K562 (cell line): ENCODE measurements at regions not wholly inside any gene's neighbourhood (a gene's known extent, or its start where the extent isn't known, plus 50 kb on each side); places are given as distances from the start of the nearest gene placed in this dataset.

Experiments used
- ATF7 ChIP-seq: fragments of 450-650 bp; IDR thresholded peaks from 2 replicates; pipeline ENCODE4 v1.7.1; 2014; ENCODE audit warnings: mild to moderate bottlenecking, moderate library complexity
- C11orf30 ChIP-seq: fragments of 450-650 bp; IDR thresholded peaks from 2 replicates; pipeline ENCODE4 v1.6.1; 2016; ENCODE audit warnings: low read depth, mild to moderate bottlenecking
- CUX1 ChIP-seq: fragments of 200-800 bp; sonication (Bioruptor generic); IDR thresholded peaks from 2 replicates; pipeline ENCODE4 v1.6.1; 2016; ENCODE audit warnings: missing genetic modification characterization, missing compliant biosample characterization
- KAT7 ChIP-seq: sonication (generic); formaldehyde crosslinking; IDR thresholded peaks from 2 replicates; pipeline ENCODE4 v1.8.0; 2022; ENCODE audit warnings: missing genetic modification reagents, mild to moderate bottlenecking, borderline replicate concordance
- NCOA1 ChIP-seq: fragments of 450-650 bp; IDR thresholded peaks from 2 replicates; pipeline ENCODE4 v1.6.1; 2016; ENCODE audit warnings: low read depth
- NFE2 ChIP-seq: IDR thresholded peaks from 2 replicates; pipeline ENCODE4 v1.6.1; 2014; ENCODE audit warnings: antibody characterized with exemption, low read depth
- RBFOX2 ChIP-seq: fragments of 200-400 bp; formaldehyde crosslinking; IDR thresholded peaks from 2 replicates; pipeline ENCODE4 v1.6.1; 2017; ENCODE audit warnings: low read depth, mild to moderate bottlenecking, low read length, moderate library complexity
- TBL1XR1 ChIP-seq, 2 experiments: IDR thresholded peaks; 2 replicates each; pipeline ENCODE4 v1.6.1; 2012; ENCODE audit warnings: improper control_type of control experiment in 2 of 2, low read length in 2 of 2, mild to moderate bottlenecking in 1 of 2
- ZKSCAN8 ChIP-seq: fragments of 200-800 bp; sonication (Bioruptor generic); IDR thresholded peaks from 2 replicates; pipeline ENCODE4 v1.6.1; 2016; ENCODE audit warnings: missing genetic modification characterization, missing compliant biosample characterization
- ZNF184 ChIP-seq: sonication (generic); formaldehyde crosslinking; IDR thresholded peaks from 2 replicates; pipeline ENCODE4 v1.5.0; 2020; ENCODE audit warnings: missing genetic modification reagents
- ZNF212 ChIP-seq: fragments of 450-650 bp; formaldehyde crosslinking; IDR thresholded peaks from 2 replicates; pipeline ENCODE4 v1.4.0; 2020; ENCODE audit warnings: mild to moderate bottlenecking
- TF ChIP-seq, protein P1 (sequence below), 2 experiments: fragments of 450-650 bp; IDR thresholded peaks; 2 replicates each; pipeline ENCODE4 v1.6.1; 2018; ENCODE audit warnings: mild to moderate bottlenecking in 2 of 2, low read depth in 1 of 2; ENCODE audit not compliant: partially characterized antibody in 2 of 2
- TF ChIP-seq, protein P2 (sequence below): sonication (generic); formaldehyde crosslinking; IDR thresholded peaks from 2 replicates; pipeline ENCODE4 v1.8.0; 2022; ENCODE audit warnings: mild to moderate bottlenecking, missing genetic modification reagents
- TF ChIP-seq, protein P3 (sequence below): fragments of 450-650 bp; formaldehyde crosslinking; IDR thresholded peaks from 2 replicates; pipeline ENCODE4 v1.4.0; 2020; ENCODE audit warnings: mild to moderate bottlenecking, moderate library complexity

DNA sequence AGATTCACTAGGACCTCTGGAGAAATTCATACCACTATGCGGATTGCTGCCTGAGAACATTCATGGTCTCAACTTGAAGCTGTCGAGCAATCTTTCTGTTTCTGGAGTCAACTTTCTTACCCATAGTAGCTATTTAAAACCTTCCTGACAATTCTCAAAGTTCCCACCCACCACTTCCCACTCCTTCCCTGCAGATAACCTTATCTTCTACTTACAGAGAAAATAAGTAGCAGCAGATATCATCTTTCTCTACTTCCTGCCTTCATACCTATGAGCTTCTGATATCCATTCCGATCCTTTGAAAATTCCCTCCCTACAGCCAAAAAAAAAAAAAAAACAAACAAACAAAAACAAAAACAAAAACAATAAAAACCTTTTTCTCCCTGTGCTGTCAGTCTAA is 81.2 kb upstream of the CYRIA start (continued):
- TF ChIP-seq, protein P1, sequence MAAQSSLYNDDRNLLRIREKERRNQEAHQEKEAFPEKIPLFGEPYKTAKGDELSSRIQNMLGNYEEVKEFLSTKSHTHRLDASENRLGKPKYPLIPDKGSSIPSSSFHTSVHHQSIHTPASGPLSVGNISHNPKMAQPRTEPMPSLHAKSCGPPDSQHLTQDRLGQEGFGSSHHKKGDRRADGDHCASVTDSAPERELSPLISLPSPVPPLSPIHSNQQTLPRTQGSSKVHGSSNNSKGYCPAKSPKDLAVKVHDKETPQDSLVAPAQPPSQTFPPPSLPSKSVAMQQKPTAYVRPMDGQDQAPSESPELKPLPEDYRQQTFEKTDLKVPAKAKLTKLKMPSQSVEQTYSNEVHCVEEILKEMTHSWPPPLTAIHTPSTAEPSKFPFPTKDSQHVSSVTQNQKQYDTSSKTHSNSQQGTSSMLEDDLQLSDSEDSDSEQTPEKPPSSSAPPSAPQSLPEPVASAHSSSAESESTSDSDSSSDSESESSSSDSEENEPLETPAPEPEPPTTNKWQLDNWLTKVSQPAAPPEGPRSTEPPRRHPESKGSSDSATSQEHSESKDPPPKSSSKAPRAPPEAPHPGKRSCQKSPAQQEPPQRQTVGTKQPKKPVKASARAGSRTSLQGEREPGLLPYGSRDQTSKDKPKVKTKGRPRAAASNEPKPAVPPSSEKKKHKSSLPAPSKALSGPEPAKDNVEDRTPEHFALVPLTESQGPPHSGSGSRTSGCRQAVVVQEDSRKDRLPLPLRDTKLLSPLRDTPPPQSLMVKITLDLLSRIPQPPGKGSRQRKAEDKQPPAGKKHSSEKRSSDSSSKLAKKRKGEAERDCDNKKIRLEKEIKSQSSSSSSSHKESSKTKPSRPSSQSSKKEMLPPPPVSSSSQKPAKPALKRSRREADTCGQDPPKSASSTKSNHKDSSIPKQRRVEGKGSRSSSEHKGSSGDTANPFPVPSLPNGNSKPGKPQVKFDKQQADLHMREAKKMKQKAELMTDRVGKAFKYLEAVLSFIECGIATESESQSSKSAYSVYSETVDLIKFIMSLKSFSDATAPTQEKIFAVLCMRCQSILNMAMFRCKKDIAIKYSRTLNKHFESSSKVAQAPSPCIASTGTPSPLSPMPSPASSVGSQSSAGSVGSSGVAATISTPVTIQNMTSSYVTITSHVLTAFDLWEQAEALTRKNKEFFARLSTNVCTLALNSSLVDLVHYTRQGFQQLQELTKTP (IDR thresholded peaks at IDR 0.05; ENCODE audit: low read depth in 1 of 2, partially characterized antibody in 2 of 2), result peak in 1 of 2 experiments; percentile 59
- TF ChIP-seq NFE2 (no peak), ZNF212 (CRISPR knock-in tag) (no peak), CUX1 (CRISPR knock-in tag) (no peak), TBL1XR1 (IDR thresholded peaks at IDR 0.05; ENCODE audit: low read length in 2 of 2) (0 out of 4 replicates have a peak, but pooled peaks of 1 of the 2 experiments have one; percentile 22), ZKSCAN8 (CRISPR knock-in tag) (no peak), KAT7 (CRISPR knock-in tag) (no peak), NCOA1 (0 out of 2 replicates have a peak, but pooled peaks have one; percentile 23), ZNF184 (CRISPR knock-in tag) (no peak), RBFOX2 (no peak), C11orf30 (no peak), ATF7 (0 out of 2 replicates have a peak, but pooled peaks have one; percentile 11)
- TF ChIP-seq, protein P2, sequence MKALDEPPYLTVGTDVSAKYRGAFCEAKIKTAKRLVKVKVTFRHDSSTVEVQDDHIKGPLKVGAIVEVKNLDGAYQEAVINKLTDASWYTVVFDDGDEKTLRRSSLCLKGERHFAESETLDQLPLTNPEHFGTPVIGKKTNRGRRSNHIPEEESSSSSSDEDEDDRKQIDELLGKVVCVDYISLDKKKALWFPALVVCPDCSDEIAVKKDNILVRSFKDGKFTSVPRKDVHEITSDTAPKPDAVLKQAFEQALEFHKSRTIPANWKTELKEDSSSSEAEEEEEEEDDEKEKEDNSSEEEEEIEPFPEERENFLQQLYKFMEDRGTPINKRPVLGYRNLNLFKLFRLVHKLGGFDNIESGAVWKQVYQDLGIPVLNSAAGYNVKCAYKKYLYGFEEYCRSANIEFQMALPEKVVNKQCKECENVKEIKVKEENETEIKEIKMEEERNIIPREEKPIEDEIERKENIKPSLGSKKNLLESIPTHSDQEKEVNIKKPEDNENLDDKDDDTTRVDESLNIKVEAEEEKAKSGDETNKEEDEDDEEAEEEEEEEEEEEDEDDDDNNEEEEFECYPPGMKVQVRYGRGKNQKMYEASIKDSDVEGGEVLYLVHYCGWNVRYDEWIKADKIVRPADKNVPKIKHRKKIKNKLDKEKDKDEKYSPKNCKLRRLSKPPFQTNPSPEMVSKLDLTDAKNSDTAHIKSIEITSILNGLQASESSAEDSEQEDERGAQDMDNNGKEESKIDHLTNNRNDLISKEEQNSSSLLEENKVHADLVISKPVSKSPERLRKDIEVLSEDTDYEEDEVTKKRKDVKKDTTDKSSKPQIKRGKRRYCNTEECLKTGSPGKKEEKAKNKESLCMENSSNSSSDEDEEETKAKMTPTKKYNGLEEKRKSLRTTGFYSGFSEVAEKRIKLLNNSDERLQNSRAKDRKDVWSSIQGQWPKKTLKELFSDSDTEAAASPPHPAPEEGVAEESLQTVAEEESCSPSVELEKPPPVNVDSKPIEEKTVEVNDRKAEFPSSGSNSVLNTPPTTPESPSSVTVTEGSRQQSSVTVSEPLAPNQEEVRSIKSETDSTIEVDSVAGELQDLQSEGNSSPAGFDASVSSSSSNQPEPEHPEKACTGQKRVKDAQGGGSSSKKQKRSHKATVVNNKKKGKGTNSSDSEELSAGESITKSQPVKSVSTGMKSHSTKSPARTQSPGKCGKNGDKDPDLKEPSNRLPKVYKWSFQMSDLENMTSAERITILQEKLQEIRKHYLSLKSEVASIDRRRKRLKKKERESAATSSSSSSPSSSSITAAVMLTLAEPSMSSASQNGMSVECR (CRISPR knock-in tag), result no peak
- TF ChIP-seq, protein P3, sequence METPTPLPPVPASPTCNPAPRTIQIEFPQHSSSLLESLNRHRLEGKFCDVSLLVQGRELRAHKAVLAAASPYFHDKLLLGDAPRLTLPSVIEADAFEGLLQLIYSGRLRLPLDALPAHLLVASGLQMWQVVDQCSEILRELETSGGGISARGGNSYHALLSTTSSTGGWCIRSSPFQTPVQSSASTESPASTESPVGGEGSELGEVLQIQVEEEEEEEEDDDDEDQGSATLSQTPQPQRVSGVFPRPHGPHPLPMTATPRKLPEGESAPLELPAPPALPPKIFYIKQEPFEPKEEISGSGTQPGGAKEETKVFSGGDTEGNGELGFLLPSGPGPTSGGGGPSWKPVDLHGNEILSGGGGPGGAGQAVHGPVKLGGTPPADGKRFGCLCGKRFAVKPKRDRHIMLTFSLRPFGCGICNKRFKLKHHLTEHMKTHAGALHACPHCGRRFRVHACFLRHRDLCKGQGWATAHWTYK, result no peak
